Body of pancreas (tissue), 4 donors: ENCODE measurements at regions not wholly inside any gene's neighbourhood (a gene's known extent, or its start where the extent isn't known, plus 50 kb on each side); places are given as distances from the start of the nearest gene placed in this dataset.
"Not testable (repeated sequence)": the region's sequence is repeated elsewhere in the genome, so short reads cannot be mapped to it uniquely, and the experiment has no call there.

Experiments used
- ATAC-seq: fragments of 150-250 bp; one replicate; pipeline ENCODE4 v1.9.1; 2016
- DNase-seq, 4 donors: peaks; one replicate each; pipeline ENCODE4 v3.0.0-alpha.2; 2019
- H3K27ac ChIP-seq, 4 donors: fragments of 200-600 bp; sonication (generic); 1 replicate in 3 of 4; 2 replicates in 1 of 4; pipeline versions ENCODE4 v1.5.1 to v1.6.1; 2016 to 2019; ENCODE audit warnings: mild to moderate bottlenecking in 1 of 4, mixed read lengths in 1 of 4, moderate library complexity in 1 of 4
- H3K27me3 ChIP-seq, 2 donors: fragments of 200-600 bp; sonication (generic); one replicate each; pipeline ENCODE4 v1.6.0; 2016; ENCODE audit warnings: mild to moderate bottlenecking in 1 of 2
- H3K36me3 ChIP-seq, 2 donors: fragments of 200-600 bp; sonication (generic); replicated peaks in 1 of 2; 2 replicates each; pipeline ENCODE4 v1.5.1; 2016; ENCODE audit warnings: low read depth in 2 of 2; ENCODE audit not compliant: insufficient read depth in 1 of 2
- H3K4me1 ChIP-seq: fragments of 200-600 bp; sonication (generic); one replicate; pipeline ENCODE4 v1.6.0; 2016
- H3K4me3 ChIP-seq, 2 donors: fragments of 200-600 bp; sonication (generic); 1 replicate in 1 of 2; 2 replicates in 1 of 2; pipeline ENCODE4 v1.5.1; 2016 to 2019
- H3K9me3 ChIP-seq, 3 donors: fragments of 200-600 bp; sonication (generic); 1 replicate in 2 of 3; 2 replicates in 1 of 3; pipeline ENCODE4 v1.5.1; 2016
- POLR2A ChIP-seq, 3 donors: fragments of 450-650 bp; IDR thresholded peaks; one replicate each; pipeline ENCODE4 v1.6.1; 2016; ENCODE audit warnings: antibody characterized with exemption in 3 of 3, mild to moderate bottlenecking in 2 of 3
- WGBS, 2 donors: methylation state at CpG; one replicate each; pipeline ENCODE4 v1.1.5; 2017; 5-methylcytosine and 5-hydroxymethylcytosine counted together
- intact Hi-C: fragments of 100-400 bp; cut with DNase I; formaldehyde crosslinking; loops from one replicate; pipeline ENCODE4 v1.15.1; 2023
- TF ChIP-seq, protein P1 (sequence below), 7 experiments: fragments of 450-650 bp in 4 of 7; fragments of 200-600 bp in 3 of 7; sonication (generic) in 3 of 7; IDR thresholded peaks; one replicate each; pipeline ENCODE4 v1.5.1; 2016 to 2019; ENCODE audit warnings: antibody characterized with exemption in 7 of 7

DNA sequence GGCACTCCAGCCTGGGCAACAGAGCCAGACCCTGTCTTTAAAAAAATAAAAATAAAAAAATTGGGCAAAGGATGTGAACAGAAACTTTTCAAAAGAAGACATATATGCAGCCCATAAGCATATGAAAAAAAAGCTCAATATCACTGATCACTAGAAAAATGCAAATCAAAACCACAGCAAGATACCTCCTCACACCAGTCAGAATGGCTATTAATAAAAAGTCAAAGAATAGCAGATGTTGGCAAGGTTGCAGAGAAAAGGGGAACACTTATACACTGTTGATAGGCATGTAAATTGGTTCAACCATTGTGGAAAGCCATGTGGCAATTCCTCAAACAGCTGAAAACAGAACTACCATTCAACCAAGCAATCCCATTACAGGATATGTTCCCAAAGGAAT lies 204.1 kb upstream of the SRD5A2 start:
- no peak overlapping the region for H3K27ac ChIP-seq
- no peaks in the 10 kb centered on the region for H3K36me3 ChIP-seq
- no peak overlapping the region for H3K4me3 ChIP-seq
- H3K27me3 ChIP-seq, result no peaks in the 10 kb centered on the region
- ATAC-seq (no peak), DNase-seq (no peak)
- no peaks in the 10 kb centered on the region for H3K9me3 ChIP-seq
- intact Hi-C loops, result no loop called here
- TF ChIP-seq, protein P1, sequence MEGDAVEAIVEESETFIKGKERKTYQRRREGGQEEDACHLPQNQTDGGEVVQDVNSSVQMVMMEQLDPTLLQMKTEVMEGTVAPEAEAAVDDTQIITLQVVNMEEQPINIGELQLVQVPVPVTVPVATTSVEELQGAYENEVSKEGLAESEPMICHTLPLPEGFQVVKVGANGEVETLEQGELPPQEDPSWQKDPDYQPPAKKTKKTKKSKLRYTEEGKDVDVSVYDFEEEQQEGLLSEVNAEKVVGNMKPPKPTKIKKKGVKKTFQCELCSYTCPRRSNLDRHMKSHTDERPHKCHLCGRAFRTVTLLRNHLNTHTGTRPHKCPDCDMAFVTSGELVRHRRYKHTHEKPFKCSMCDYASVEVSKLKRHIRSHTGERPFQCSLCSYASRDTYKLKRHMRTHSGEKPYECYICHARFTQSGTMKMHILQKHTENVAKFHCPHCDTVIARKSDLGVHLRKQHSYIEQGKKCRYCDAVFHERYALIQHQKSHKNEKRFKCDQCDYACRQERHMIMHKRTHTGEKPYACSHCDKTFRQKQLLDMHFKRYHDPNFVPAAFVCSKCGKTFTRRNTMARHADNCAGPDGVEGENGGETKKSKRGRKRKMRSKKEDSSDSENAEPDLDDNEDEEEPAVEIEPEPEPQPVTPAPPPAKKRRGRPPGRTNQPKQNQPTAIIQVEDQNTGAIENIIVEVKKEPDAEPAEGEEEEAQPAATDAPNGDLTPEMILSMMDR (IDR thresholded peaks at IDR 0.05), result no peak
- TF ChIP-seq POLR2A (IDR thresholded peaks at IDR 0.05), result no peak
- H3K4me1 ChIP-seq, result no peaks in the 10 kb centered on the region

DNA sequence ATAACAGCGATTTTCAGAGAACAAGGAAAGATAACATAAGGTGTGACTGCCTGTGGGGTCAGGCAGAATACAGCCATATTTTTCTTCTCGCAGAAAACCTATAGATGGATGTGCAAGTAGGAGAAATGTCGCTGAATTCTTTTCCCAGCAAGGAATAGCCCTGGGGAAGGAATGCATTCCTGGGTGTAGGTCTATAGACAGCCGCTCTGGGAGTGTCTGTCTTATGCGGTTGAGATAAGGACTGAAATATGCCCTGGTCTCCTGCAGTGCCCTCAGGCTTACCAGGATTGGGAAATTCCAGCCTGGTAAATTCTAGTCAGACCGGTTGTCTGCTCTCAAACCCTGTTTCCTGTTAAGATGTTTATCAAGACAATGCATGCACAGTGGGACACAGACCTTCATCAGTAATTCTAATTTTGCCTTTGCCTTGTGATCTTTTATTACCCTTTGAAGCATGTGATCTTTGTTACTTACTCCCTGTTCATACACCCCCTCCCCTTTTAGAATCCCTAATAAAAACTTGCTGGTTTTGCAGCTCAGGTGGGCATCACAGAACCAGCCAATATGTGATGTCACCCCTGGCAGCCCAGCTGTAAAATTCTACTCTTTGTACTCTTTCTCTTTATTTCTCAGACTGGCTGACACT lies 202.8 kb upstream of the SRD5A2 start:
- H3K27me3 ChIP-seq, ATAC-seq, H3K36me3 ChIP-seq, intact Hi-C loops, H3K27ac ChIP-seq, H3K9me3 ChIP-seq, DNase-seq, H3K4me1 ChIP-seq, H3K4me3 ChIP-seq: not testable (repeated sequence)
- WGBS, 2 donors, result 65 to 67% methylated on average over 6 of the region's 6 CpGs

DNA sequence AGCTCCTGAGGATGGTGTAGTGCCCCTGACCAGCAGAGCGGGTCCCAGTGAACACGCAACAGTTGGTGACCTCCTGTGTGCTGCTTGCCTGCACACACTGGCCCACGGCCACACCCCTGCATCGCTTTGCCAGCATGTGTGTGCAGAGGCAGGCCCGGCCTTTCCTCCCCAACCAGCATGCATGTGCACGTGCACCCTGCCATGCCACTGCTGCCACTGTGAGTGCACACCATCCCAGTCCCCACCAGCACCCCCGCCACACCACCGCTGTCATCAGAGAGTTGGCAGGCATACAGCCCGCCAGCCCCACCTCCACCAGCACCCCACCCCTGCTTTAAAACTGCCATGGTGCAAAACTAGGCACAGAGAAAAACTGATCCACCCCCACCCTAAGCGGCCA lies 197.4 kb upstream of the SRD5A2 start:
- no peaks in the 10 kb centered on the region for H3K27me3 ChIP-seq
- WGBS, 2 donors, result 83 to 88% methylated on average over 6 to 8 of the region's 10 CpGs
- no peak overlapping the region for H3K27ac ChIP-seq
- H3K4me1 ChIP-seq, result no peaks in the 10 kb centered on the region
- ATAC-seq, result no peak
- no peak for DNase-seq
- H3K36me3 ChIP-seq, result no peaks in the 10 kb centered on the region
- intact Hi-C loops, result no loop called here
- H3K4me3 ChIP-seq, result no peak overlapping the region
- no peaks in the 10 kb centered on the region for H3K9me3 ChIP-seq
- no peak for TF ChIP-seq POLR2A (IDR thresholded peaks at IDR 0.05)
- TF ChIP-seq, protein P1 (IDR thresholded peaks at IDR 0.05), result no peak

DNA sequence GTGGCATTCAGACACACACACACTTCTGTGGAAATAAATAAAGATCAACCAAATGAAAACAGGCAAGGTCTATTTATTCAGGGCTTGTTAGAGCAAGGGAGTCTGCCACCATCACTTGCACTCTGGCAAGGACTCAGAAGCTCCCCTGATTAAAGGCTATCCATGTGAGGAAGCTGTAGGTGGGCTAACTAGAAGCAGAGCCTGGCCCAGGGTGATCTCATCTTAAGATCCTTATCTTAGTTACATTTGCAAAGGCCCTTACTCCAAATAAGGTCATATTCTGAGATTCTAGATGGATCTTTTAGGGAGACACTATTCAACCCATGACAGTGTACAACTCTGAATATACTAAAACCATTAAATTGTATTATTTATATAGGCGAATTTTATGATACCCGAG lies 190.0 kb upstream of the SRD5A2 start:
- Histone ChIP-seq H3K36me3 (no peaks in the 10 kb centered on the region), H3K9me3 (no peaks in the 10 kb centered on the region), H3K27ac (no peak overlapping the region), H3K4me1 (no peaks in the 10 kb centered on the region), H3K27me3 (no peaks in the 10 kb centered on the region), H3K4me3 (no peak overlapping the region)
- TF ChIP-seq, protein P1 (IDR thresholded peaks at IDR 0.05), result no peak
- TF ChIP-seq POLR2A (IDR thresholded peaks at IDR 0.05), result no peak
- WGBS, 2 donors, result 50 to 59% methylated on average over 2 of the region's 2 CpGs
- ATAC-seq (no peak), DNase-seq (no peak)
- intact Hi-C loops, result no loop called here

DNA sequence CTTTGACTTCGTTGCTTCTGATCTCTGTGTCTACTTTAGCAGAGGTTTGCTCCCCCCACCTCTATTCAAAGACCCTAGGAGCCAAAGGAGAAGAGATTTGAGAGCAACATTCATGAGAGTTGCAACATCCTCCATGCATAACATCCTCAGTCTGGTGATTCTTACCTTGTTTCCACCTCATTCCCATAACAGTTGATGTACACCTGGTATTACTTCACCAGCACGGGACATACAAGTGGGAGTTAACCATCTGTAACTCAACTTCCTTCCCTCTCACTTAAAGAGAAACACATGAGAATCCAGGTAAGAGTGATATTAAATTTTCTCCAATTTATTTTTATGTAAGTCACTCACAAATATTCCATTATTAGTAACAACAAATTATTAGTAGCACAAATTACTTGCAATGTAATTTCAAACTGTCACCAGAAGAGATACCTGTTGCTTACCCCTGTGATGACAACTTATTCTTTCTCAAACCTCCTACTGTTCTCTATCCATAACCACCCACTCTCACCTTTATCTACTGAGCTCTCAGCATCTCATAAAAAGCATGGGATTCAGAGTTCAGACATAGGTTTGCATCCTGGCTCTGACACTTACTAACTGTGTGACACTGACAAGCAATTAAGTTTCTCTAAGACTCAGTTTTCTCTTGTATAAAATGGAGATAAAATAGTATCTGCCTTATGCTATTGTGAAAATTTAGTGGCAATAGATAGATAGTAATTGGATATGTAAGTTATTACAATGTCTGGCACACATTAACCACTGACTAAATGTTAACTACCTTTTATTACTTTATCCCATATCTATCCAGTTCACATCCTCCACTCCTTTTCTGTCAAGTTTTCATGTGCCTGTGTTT lies 184.6 kb upstream of the SRD5A2 start:
- H3K27ac ChIP-seq, result no peak overlapping the region
- H3K4me3 ChIP-seq, result no peak overlapping the region
- ATAC-seq (no peak), DNase-seq (no peak)
- H3K27me3 ChIP-seq, result no peaks in the 10 kb centered on the region
- intact Hi-C loops, result no loop called here
- H3K9me3 ChIP-seq, result no peaks in the 10 kb centered on the region
- no peaks in the 10 kb centered on the region for H3K4me1 ChIP-seq
- no peak for TF ChIP-seq POLR2A (IDR thresholded peaks at IDR 0.05)
- TF ChIP-seq, protein P1 (IDR thresholded peaks at IDR 0.05), result no peak
- 35 to 49% methylated on average over 2 of the region's 2 CpGs for WGBS, 2 donors
- H3K36me3 ChIP-seq, result no peaks in the 10 kb centered on the region
